HG03108 (cell line): ENCODE measurements at regions not wholly inside any gene's neighbourhood (a gene's known extent, or its start where the extent isn't known, plus 50 kb on each side); places are given as distances from the start of the nearest gene placed in this dataset.
"Not testable (repeated sequence)": the region's sequence is repeated elsewhere in the genome, so short reads cannot be mapped to it uniquely, and the experiment has no call there.

Source experiments
- ATAC-seq: cut with Tn5 transposase; IDR thresholded peaks from one replicate; pipeline ENCODE4 v1.9.1; 2021; ENCODE audit warnings: moderate library complexity; ENCODE audit not compliant: unreplicated experiment

DNA sequence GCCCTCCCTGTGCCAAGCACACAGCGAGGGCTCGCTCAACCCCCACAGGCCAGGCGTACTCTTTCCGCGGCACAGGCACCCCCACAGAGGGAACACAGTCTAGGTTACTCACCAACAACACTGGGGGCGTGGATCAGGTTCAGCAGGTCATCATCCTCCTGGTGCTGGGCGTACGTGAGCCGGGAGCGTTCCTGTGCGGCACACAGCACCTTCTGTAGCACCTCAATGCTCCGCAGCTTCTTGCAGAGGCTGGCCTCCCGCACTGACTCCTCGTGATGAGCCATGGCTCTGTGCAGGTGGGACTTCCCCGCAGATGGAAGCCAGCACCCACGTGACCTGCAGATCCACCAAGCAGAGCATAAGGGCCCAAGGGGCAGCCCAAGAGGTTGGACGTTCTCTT lies 296.8 kb downstream of the GOLGA6L6 start:
- not testable (repeated sequence) for ATAC-seq

- ATAC-seq, result not testable (repeated sequence)
Observed at GRCh38 chr15:20243486-20244240, 297.9 kb downstream of the GOLGA6L6 start.

DNA sequence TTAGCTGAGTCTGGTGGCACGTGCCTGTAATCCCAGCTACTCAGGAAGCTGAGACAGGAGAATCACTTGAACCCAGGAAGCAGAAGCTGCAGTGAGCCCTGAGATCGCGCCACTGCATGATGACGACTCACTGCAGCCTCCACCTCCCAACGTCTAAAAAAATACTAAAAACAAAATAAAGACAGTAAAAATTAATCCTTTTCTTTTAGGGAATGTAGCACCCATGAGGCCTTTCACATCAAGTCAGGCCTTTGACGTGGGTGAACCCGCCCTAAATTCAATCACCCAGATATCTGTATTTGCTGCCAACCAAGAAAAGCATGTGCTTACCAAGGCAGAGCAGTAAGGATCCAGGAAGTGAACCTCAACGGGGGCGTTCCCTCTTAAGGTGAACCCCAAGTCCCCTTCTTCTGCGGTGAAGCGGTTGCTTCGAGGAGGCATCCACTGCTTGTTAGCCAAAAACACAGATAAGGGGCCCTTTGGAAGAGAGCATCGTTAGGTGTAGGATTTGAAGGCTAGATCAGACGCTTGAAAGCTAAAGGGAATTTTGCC lies 301.2 kb downstream of the GOLGA6L6 start:
- ATAC-seq, result not testable (repeated sequence)

GRCh38 chr15:20239186-20239585 lies 302.4 kb downstream of the GOLGA6L6 start:
- ATAC-seq, result not testable (repeated sequence)

DNA sequence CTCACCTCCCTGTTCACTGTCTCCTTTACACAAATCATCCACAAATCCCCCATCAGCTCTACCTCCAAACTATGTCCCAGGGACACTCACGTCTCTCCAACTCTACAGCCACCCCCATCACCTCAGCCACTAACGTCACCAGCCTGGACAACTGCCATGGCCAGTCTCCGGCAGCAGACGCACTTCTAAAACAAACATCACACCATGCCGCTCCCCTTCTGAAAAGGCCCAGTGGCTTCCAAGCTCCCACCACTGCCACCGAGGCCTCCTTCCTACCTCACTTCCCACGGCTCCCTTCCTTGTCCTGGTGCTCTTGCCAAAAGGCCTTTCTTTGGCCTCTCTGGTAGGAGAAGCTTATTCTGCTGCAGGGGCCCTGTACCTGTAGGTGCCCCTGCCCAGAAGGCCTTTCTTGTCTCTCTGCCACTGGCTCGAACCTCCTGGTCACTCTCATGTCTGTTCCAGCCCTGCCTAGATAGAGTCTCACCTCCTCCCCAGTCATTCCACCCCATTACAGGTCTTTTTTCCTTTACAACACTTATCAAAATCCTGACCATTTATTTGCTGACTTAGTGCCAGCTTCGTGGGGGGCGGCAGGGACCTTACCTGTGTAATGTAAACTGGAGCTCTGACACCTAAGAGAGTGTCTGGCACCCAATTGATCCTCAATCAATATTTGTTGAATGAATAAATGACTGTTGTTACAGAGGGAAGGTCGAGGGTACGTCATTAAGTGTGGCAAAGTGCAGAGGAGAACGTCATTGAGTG lies 304.2 kb downstream of the GOLGA6L6 start:
- not testable (repeated sequence) for ATAC-seq

- not testable (repeated sequence) for ATAC-seq
Observed at GRCh38 chr15:20235728-20236127, 305.9 kb downstream of the GOLGA6L6 start.

DNA sequence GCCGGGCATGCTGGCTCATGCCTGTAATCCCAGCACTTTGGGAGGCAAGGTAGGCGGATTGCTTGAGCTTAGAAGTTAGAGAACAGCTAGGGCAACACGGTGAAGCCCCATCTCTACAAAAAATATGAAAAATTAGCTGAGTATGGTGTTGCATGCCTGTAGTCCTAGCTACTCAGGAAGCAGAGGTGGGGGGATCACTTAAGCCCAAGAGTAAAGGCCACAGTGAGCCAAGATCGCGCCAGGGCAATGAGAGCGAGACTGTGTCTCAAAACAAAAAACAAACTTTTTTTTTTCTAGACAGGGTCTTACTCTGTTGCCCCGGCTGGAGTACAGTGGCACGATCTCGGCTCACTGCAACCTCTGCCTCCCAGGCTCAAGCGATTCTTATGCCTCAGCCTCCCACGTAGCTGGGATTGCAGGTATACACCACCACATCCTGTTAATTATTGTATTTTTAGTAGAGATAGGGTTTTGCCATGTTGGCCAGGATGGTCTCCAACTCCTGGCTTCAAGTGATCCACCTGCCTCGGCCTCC lies 307.5 kb downstream of the GOLGA6L6 start:
- ATAC-seq, result not testable (repeated sequence)

DNA sequence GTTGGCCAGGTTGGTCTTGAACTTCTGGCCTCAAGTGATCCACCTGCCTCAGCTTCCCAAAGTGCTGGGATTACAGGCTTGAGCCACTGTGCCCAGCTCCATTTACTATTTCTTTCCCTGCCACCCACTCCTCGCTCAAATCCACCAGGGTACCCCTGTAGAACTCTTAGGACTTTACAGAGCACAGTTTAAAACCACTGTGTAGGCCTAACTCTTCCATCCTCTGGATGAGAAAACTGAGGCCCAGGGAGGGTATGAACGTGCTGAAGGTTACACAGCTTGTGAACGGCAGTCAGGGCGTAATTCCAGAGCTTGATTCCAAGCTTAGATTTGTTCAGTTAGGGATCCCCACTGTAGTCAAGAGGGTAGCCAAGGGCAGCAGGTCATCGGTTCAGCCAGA lies 309.1 kb downstream of the GOLGA6L6 start:
- ATAC-seq, result not testable (repeated sequence)

DNA sequence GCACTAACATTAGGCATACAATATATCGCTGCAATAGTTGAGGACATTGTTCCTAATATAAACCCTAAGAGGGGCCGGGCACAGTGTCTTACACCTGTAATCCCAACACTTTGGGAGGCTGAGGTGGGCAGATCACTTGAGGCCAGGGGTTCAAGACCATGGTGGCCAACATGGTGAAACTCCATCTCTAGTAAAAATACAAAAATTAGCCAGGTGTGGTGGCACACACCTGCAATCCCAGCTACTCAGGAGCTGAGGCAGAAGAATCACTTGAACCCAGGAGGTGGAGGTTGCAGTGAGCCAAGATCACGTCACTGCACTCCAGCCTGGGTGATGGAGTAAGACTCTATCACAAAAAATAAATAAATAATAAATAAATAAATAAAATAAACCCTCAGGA lies 310.9 kb downstream of the GOLGA6L6 start:
- ATAC-seq, result not testable (repeated sequence)

- ATAC-seq, result not testable (repeated sequence)
Observed at GRCh38 chr15:20228791-20229190, 312.8 kb downstream of the GOLGA6L6 start.

GRCh38 chr15:20227119-20227853 lies 314.3 kb downstream of the GOLGA6L6 start:
- not testable (repeated sequence) for ATAC-seq

GRCh38 chr15:20226531-20226930 lies 315.1 kb downstream of the GOLGA6L6 start:
- ATAC-seq, result not testable (repeated sequence)

- ATAC-seq, result not testable (repeated sequence)
Observed at GRCh38 chr15:20221063-20221462, 320.5 kb downstream of the GOLGA6L6 start.

GRCh38 chr15:20219171-20219570 lies 322.4 kb downstream of the GOLGA6L6 start:
- ATAC-seq, result not testable (repeated sequence)

GRCh38 chr15:20215700-20216099 lies 325.9 kb downstream of the GOLGA6L6 start:
- ATAC-seq, result not testable (repeated sequence)

DNA sequence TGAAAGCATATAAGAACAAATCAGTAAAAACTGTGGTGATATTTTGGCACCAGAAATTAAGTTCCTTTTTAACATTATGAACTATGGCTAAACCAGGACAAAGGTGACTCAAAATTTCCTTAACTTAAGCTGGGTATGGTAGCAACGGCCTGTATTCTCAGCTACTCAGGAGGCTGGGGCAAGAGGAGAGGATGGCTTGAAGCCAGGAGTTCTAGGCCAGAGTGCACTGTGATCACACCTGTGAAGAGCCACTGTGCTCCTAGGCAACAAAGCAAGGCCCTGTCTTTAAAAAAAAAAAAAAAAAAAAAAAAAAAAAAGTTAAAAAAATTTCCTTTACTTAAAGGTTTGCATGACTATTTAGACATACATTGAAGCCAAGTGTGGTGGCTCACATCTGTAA lies 327.5 kb downstream of the GOLGA6L6 start:
- ATAC-seq, result not testable (repeated sequence)

GRCh38 chr15:20211508-20211907 lies 330.1 kb downstream of the GOLGA6L6 start:
- ATAC-seq, result not testable (repeated sequence)

DNA sequence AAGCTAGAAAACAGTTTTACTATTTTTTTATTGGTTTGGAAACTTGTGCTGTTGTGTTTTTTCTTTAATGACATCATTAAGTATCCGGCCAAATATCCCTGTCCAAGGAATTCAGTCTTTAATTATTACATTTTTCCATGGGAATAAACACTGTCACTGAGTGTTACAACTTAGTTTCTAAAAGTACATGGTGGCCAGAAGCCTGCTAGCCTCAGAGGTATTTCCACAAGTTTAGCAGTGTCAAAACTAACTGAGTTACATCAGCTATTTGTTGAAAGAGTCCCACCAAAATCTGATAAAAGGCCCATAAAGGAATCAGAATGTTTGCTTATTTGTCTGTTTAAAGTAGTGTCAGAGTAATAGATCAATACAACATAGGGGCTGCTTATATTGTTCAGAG lies 331.6 kb downstream of the GOLGA6L6 start:
- ATAC-seq, result not testable (repeated sequence)

- ATAC-seq, result not testable (repeated sequence)
Observed at GRCh38 chr15:20207607-20208006, 334.0 kb downstream of the GOLGA6L6 start.

GRCh38 chr15:20207198-20207597 lies 334.4 kb downstream of the GOLGA6L6 start:
- ATAC-seq, result not testable (repeated sequence)
